Dendritic cell treated with granulocyte-macrophage colony-stimulating factor and Interleukin-4, amounts not matched to agents 40 ng/mL and 50 ng/mL, for 4 days (primary cell): ENCODE measurements at regions not wholly inside any gene's neighbourhood (a gene's known extent, or its start where the extent isn't known, plus 50 kb on each side); places are given as distances from the start of the nearest gene placed in this dataset.
"Not testable (repeated sequence)": the region's sequence is repeated elsewhere in the genome, so short reads cannot be mapped to it uniquely, and the experiment has no call there.

Experiments used
- H3K27ac Mint-ChIP-seq: one replicate; pipeline ENCODE4 v1.8.0; 2022; ENCODE audit warnings: mild to moderate bottlenecking, mixed read lengths
- H3K27me3 Mint-ChIP-seq: one replicate; pipeline ENCODE4 v1.8.0; 2022; ENCODE audit warnings: mild to moderate bottlenecking, mixed read lengths
- H3K36me3 Mint-ChIP-seq: one replicate; pipeline ENCODE4 v1.8.0; 2022; ENCODE audit warnings: low read depth, mixed read lengths
- H3K4me1 Mint-ChIP-seq: one replicate; pipeline ENCODE4 v1.8.0; 2022; ENCODE audit warnings: low read depth, mixed read lengths
- H3K4me3 Mint-ChIP-seq: one replicate; pipeline ENCODE4 v1.8.0; 2022; ENCODE audit warnings: mild to moderate bottlenecking, moderate library complexity, mixed read lengths
- H3K9me3 Mint-ChIP-seq: one replicate; pipeline ENCODE4 v1.8.0; 2022; ENCODE audit warnings: mixed read lengths
- intact Hi-C: fragments of 100-400 bp; cut with micrococcal nuclease; formaldehyde crosslinking; loops from one replicate; pipeline ENCODE4 v1.15.0; 2022

DNA sequence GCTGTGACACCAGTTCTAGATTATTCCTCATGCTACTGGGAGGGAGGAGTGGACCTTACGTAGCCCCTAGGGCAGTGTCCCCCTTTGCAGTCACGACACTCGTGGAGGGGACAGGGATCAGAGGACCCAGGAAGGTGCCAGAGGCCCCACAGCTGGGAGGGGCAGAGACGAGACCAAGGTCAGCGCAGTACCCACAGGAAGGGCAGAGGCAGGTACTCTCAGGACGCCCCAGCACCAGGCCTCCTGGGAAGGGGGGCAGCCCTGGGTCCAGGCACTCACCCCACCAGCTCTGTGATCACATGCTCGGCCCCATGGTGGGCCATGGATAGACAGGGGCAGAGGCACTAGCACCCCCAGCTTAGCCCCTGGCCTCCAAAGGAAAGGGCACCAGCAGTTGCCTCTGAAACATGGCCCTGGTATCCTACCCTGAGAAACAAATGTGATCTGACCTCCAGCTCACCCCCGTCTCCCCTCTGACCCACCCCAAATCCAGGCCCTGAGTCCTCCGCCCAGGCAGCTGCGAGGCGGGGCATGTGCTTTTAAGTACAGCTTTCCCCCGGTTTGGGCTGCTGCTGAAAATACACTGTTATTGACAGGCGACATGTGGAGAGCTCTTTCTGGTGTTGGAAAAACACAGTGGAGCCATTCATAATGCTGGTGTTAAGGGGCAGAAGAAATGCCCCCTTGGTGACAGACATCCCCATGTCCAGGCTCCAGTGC lies 361.9 kb downstream of the C16orf95 start:
- peaks cover 12% of the 10 kb centered on the region for H3K4me1 Mint-ChIP-seq

DNA sequence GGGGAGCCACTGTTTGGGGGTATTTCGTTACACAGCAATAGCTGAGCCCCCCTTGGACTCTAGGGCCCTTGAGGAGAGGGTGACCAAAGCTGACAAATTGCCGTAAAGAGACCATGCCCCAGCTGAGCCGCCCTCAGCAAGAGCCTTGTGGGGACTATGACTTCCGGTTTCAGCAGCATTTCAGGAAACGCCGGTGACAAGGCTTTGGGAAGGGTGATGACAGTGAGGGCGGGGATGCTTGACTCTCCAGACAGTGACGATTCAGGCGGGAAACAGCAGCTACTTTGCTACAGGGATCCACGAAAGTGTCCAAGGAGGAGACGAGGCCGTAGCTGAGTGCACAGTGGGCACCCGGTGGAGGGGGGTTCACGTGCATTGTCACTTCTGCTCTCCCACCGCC lies 360.8 kb downstream of the C16orf95 start:
- intact Hi-C loops: no loop called here

More for the DNA sequence above, 361.9 kb downstream of the C16orf95 start:
- intact Hi-C loops: no loop called here
- H3K36me3 Mint-ChIP-seq: no peaks in the 10 kb centered on the region
- no peak overlapping the region for H3K4me3 Mint-ChIP-seq
- H3K27ac Mint-ChIP-seq: no peak overlapping the region
- H3K27me3 Mint-ChIP-seq: peaks cover 38% of the 10 kb centered on the region
- H3K9me3 Mint-ChIP-seq: no peaks in the 10 kb centered on the region

DNA sequence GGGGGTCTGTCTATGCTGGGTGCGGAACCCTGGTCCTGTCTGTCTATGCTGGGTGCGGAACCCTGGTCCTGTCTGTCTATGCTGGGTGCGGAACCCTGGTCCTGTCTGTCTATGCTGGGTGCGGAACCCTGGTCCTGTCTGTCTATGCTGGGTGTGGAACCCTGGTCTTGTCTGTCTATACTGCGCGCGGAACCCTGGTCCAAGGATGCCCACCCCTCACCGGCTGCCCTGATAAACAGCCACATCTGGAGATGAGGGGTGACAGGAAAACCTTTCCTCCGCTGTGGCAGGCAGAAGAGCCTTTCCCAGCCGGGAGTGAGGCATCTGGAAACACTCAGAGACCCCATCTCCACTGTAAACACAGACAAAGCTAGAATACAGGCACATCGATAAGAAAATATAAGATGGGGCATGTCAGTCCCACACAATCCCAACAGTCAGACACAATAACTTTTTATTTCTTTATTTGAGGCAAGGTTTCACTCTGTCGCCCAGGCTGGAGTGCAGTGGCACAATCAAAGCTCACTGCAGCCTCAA lies 359.5 kb downstream of the C16orf95 start:
- Mint-ChIP-seq H3K27me3 (peaks cover 56% of the 10 kb centered on the region), H3K4me1 (peaks cover 11% of the 10 kb centered on the region)
- H3K4me3 Mint-ChIP-seq, intact Hi-C loops, H3K36me3 Mint-ChIP-seq, H3K27ac Mint-ChIP-seq, H3K9me3 Mint-ChIP-seq: not testable (repeated sequence)

More for the DNA sequence above, 360.8 kb downstream of the C16orf95 start:
- Mint-ChIP-seq H3K9me3 (no peaks in the 10 kb centered on the region), H3K27ac (no peak overlapping the region), H3K36me3 (no peaks in the 10 kb centered on the region), H3K27me3 (peaks cover 49% of the 10 kb centered on the region), H3K4me3 (no peak overlapping the region), H3K4me1 (peaks cover 12% of the 10 kb centered on the region)

DNA sequence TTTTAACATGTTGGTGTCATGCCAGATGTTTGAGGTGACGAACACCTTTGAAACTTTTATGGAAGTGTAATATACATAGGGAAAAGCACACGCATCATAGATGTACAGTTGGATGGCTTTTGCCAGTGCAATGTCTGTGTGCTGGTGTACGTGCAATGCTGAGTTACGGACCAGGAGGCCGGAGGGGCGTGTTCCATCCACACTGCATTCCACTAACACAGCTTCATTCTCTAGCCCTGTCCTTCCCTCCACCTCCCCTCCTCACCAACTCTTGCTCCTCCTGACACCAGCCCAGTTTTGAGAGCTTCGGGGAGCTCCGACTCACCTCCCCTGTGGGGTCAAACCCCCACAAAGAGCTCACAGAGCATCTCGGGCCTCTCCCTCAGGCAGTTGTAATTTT lies 358.8 kb downstream of the C16orf95 start:
- peaks cover 7% of the 10 kb centered on the region for H3K4me1 Mint-ChIP-seq
- no peak overlapping the region for H3K27ac Mint-ChIP-seq
- no peaks in the 10 kb centered on the region for H3K36me3 Mint-ChIP-seq
- intact Hi-C loops: no loop called here
- H3K27me3 Mint-ChIP-seq: peaks cover 59% of the 10 kb centered on the region
- H3K4me3 Mint-ChIP-seq: no peak overlapping the region
- H3K9me3 Mint-ChIP-seq: no peaks in the 10 kb centered on the region

DNA sequence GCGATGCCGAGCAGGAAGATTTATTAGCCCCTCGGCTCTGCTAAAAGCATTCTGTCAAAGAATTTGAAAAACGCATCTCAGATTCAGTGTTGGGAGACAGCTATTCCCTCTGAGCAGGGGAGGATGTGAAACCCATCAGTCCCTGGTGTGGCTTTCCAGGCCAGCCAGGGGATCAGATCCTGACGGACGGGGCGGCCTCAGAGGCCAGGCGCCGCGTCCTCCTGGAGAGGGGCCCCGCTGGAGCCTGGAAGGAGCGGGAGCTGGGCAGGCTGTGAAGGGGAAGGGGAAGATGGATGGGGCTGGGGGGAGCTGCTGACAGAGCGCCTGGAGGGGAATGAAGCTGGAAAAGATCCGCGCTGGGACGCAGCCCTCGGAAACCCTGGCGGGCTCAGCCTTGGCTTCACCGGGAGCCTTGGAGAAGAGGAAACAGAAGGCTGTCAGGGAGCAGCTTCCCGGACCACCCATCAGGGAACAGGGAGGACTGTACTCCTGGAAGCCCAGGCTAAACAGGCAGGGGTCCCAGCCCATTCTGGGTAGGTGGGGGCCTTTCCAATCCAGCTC lies 358.0 kb downstream of the C16orf95 start:
- H3K36me3 Mint-ChIP-seq: no peaks in the 10 kb centered on the region
- H3K27ac Mint-ChIP-seq: no peak overlapping the region
- H3K4me1 Mint-ChIP-seq: peaks cover 7% of the 10 kb centered on the region
- H3K4me3 Mint-ChIP-seq: no peak overlapping the region
- intact Hi-C loops: no loop called here
- peaks cover 58% of the 10 kb centered on the region for H3K27me3 Mint-ChIP-seq
- no peaks in the 10 kb centered on the region for H3K9me3 Mint-ChIP-seq

DNA sequence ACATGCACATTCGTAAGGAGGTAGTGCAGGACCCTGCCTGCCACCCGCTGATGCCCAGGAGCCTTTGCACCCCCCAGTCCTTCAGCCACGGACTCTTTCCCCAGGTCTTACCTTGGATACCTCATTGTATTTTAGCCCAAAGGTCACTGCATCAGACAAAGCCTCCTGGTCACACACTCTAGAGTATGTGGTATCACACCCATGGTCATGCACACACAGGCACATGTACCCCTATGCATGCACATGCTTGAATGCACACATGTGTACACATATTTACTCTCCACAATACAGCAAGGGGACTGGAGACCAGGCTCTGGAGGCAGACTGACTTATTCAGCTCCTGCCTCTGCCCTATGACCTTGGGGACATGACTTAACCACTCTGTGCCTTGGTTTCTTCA lies 357.5 kb downstream of the C16orf95 start:
- H3K9me3 Mint-ChIP-seq: no peaks in the 10 kb centered on the region
- H3K27me3 Mint-ChIP-seq: peaks cover 58% of the 10 kb centered on the region
- no peak overlapping the region for H3K27ac Mint-ChIP-seq
- no peak overlapping the region for H3K4me3 Mint-ChIP-seq
- no peaks in the 10 kb centered on the region for H3K36me3 Mint-ChIP-seq
- intact Hi-C loops: no loop called here
- H3K4me1 Mint-ChIP-seq: peaks cover 7% of the 10 kb centered on the region

DNA sequence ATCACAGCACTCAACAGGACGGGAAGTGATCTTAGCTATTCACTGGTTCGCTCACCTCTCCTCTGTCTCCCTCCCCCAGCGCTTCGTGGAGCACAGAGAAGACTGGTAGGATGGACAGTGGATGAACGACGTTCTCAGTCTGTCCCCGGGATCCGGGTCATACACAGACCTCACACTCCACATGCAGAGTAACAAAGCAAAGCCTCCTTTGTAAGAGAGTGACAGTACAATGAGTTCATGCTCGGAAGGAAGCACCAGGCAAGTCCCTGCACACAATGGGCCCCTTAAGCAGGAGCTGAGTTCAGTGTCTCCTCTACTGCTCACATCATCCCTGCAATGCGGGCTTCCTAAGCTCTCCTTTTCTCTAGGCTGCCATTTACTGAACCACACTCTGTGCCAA lies 356.9 kb downstream of the C16orf95 start:
- intact Hi-C loops: no loop called here
- H3K36me3 Mint-ChIP-seq: no peaks in the 10 kb centered on the region
- peaks cover 7% of the 10 kb centered on the region for H3K4me1 Mint-ChIP-seq
- no peak overlapping the region for H3K4me3 Mint-ChIP-seq
- no peaks in the 10 kb centered on the region for H3K9me3 Mint-ChIP-seq
- H3K27ac Mint-ChIP-seq: no peak overlapping the region
- peaks cover 58% of the 10 kb centered on the region for H3K27me3 Mint-ChIP-seq

DNA sequence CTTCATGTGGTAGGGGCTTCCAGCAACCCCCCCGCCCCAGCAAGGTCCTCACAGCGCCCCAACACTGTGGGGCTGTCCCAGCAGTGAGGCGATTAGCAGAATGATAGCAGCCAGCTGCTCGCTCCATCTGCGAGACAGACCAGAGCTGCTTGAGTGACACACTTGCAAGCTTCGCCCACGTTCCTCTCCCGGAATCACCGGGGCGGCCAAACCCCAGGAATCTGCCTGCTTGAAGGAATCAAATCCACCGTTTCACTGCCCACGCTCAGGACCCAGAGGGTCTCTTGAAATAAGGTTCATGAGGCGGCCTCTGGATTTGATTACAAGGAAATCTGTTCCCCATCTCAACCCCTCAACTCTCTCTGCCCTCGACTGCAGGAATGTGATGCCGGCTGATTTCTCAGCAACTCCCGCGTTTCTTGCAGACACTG lies 356.0 kb downstream of the C16orf95 start:
- intact Hi-C loops: no loop called here

DNA sequence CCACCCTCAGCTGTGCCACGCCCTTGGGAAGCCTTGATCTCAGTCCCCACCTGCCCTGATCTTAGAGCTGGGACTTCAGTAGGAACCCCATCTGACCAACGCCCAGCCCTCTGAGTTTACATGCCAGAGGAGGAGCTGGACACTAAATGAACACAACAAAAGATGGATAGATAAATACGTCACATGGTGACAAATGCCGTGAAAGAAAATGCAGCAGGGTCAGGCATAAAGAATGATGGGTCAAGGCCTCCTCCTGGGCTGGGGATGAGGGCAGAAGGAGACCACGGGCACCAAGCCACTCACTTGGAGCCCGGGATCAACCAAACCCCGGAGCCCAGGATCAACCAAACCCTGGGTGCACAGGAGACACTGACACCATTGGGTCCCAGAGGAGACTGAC lies 354.9 kb downstream of the C16orf95 start:
- no peaks in the 10 kb centered on the region for H3K36me3 Mint-ChIP-seq
- H3K9me3 Mint-ChIP-seq: no peaks in the 10 kb centered on the region
- no peak overlapping the region for H3K27ac Mint-ChIP-seq
- no peaks in the 10 kb centered on the region for H3K4me1 Mint-ChIP-seq
- no peak overlapping the region for H3K4me3 Mint-ChIP-seq
- peaks cover 56% of the 10 kb centered on the region for H3K27me3 Mint-ChIP-seq
- intact Hi-C loops: no loop called here

More for the DNA sequence above, 356.0 kb downstream of the C16orf95 start:
- Mint-ChIP-seq H3K36me3 (no peaks in the 10 kb centered on the region), H3K9me3 (no peaks in the 10 kb centered on the region), H3K27ac (no peak overlapping the region), H3K27me3 (peaks cover 63% of the 10 kb centered on the region), H3K4me1 (peaks cover 6% of the 10 kb centered on the region), H3K4me3 (no peak overlapping the region)

DNA sequence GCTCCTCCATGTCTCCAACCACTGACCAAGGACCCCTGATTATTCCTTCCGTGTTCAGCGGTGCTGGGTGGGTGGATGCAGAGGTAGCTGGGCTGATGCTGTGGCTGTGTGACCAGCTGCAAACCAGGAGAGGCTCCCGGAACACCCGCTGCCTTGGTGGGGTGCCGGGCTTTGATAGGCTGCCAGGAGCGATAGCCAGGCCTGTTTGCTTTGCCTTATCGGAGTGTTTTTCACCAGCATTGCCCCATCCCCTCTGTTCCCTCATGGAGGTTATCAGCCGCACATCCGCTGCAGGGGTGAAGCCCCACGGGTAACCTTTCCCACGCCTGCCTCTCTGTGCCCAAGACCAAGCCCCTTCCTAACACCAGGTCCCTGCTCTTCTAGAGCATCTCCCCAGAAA lies 354.3 kb downstream of the C16orf95 start:
- Mint-ChIP-seq H3K4me3 (no peak overlapping the region), H3K4me1 (no peaks in the 10 kb centered on the region), H3K36me3 (no peaks in the 10 kb centered on the region), H3K9me3 (no peaks in the 10 kb centered on the region), H3K27me3 (peaks cover 53% of the 10 kb centered on the region), H3K27ac (no peak overlapping the region)
- intact Hi-C loops: no loop called here

DNA sequence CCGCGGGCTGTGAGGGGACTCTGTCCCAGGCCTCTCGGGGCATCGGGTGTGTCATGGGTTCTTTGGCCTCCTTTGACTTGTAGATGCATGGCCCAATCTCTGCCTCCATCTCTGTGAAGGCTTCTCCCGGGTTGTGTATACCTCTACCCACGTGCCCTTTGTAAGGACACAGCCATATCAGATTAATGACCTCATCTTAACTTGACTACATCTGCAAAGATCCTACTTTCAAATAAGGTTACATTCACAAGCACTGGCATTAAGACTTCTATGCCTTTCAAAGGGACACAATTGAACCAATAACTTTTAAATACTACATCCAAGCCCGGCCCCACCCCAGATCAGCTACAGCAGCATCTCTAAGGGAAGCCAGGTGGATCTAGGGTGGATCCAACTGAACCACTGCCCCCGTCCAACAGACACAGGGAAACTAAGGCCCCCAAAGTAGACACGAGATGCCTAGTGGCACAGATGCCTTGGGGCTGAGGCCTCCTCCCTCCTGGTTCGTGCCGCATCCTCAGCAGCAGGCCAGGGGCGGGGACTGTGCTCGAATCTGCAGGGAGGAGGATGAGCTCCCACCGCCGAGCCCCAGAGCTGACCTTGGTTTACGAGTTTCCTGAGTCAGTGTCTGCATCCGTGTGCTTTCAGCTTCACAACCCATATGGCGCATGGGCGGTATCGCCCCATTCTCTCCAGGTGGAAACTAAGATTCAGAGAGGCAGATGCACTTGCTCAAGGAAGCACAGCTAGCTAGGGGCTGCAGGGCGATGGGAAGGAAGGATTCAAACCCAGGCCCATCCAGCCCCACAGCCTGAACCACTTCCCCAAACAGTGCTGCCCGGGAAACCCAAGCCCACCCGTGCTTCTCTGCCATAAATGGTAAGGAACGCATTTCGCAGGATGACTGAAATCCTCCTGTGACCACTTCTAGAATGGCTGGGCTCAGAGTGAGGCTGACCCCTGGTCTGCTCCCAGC lies 353.3 kb downstream of the C16orf95 start:
- Mint-ChIP-seq H3K27ac (no peak overlapping the region), H3K9me3 (no peaks in the 10 kb centered on the region), H3K4me3 (no peak overlapping the region)

DNA sequence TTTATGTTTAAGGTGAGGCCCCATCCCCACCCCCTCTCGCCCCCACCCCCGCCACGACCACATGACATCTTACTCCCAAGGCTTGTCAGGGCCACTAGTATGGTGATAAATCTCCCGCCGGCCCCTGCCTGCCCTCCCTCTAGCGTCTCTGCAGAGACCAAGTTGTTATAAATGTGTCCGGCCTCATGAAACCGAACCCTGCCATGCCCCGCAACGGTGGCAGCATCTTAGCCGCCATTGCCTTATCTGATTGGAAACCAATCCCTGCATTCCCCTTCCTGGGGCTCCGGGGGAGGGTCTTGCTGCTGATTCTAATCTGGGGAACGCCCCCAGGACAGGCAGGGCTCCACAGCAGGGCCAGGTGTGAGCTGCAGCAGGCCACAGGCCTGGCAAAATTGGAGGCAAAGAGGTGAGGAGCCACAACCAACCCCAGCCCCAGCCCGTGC lies 352.4 kb downstream of the C16orf95 start:
- intact Hi-C loops: no loop called here
- Mint-ChIP-seq H3K36me3 (no peaks in the 10 kb centered on the region), H3K27ac (no peak overlapping the region), H3K27me3 (peaks cover 34% of the 10 kb centered on the region), H3K9me3 (no peaks in the 10 kb centered on the region), H3K4me1 (no peaks in the 10 kb centered on the region), H3K4me3 (no peak overlapping the region)

More for the DNA sequence above, 353.3 kb downstream of the C16orf95 start:
- Mint-ChIP-seq H3K36me3 (no peaks in the 10 kb centered on the region), H3K4me1 (no peaks in the 10 kb centered on the region), H3K27me3 (peaks cover 44% of the 10 kb centered on the region)
- intact Hi-C loops: no loop called here

DNA sequence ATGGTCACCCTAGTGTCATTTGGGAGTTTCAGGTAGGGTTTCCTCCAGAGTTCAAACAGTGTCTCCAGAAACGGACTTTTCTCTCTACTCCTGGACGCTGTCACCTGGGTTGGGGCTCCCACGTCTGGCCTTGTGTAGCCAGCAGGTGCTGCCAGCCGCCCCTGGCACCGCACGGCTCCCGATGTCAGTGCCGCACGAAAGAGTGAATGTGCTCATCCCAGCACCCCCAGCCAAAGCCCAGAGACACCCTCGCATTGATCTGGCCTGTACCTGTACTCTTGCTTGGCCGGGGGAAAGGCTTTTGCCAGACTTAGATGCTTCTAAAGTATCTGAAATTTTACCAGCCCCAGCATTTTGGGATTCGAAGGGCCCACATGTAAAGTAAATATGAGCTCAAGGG lies 351.9 kb downstream of the C16orf95 start:
- H3K36me3 Mint-ChIP-seq: no peaks in the 10 kb centered on the region
- no peaks in the 10 kb centered on the region for H3K4me1 Mint-ChIP-seq
- peaks cover 29% of the 10 kb centered on the region for H3K27me3 Mint-ChIP-seq
- H3K4me3 Mint-ChIP-seq: no peak overlapping the region
- no peak overlapping the region for H3K27ac Mint-ChIP-seq
- intact Hi-C loops: no loop called here
- H3K9me3 Mint-ChIP-seq: no peaks in the 10 kb centered on the region
